MCF 10A (cell line): ENCODE measurements at regions not wholly inside any gene's neighbourhood (a gene's known extent, or its start where the extent isn't known, plus 50 kb on each side); places are given as distances from the start of the nearest gene placed in this dataset.

Experiments
- BruUV-seq: library from RNA; stranded (reverse); fragments of 400-500 nt; replicated peaks from 2 replicates; lab custom pipeline; 2021; lab: Mats Ljungman, UMichigan
- CTCF ChIA-PET: fragments of 300-600 bp; sonication (Branson Sonifier 250); formaldehyde crosslinking; extraction: SDS; loops from one replicate; lab custom pipeline; 2021; ENCODE audit warnings: antibody characterized with exemption, inconsistent platforms; lab: Yijun Ruan, JAX
- POLR2A ChIA-PET: fragments of 300-600, 350-650 bp; sonication (Branson Sonifier 250); formaldehyde crosslinking; extraction: SDS; loops from one replicate; lab custom pipeline; 2020; ENCODE audit warnings: antibody characterized with exemption, inconsistent platforms; lab: Yijun Ruan, JAX
- DNase-seq: peaks from one replicate; pipeline ENCODE4 v3.0.0-alpha.2; 2018; ENCODE audit not compliant: unreplicated experiment
- H3K27ac Mint-ChIP-seq: one replicate; pipeline ENCODE4 v1.8.0; 2022; ENCODE audit warnings: mild to moderate bottlenecking, low read depth, mixed read lengths; ENCODE audit not compliant: unreplicated experiment
- H3K27me3 Mint-ChIP-seq: one replicate; pipeline ENCODE4 v1.8.0; 2022; ENCODE audit warnings: mixed read lengths; ENCODE audit not compliant: insufficient read depth, unreplicated experiment
- H3K36me3 Mint-ChIP-seq: one replicate; pipeline ENCODE4 v1.8.0; 2022; ENCODE audit warnings: mild to moderate bottlenecking, moderate library complexity, mixed read lengths; ENCODE audit not compliant: insufficient read depth, unreplicated experiment
- H3K4me1 Mint-ChIP-seq: one replicate; pipeline ENCODE4 v1.8.0; 2022; ENCODE audit warnings: mixed read lengths; ENCODE audit not compliant: insufficient read depth, unreplicated experiment
- H3K4me3 Mint-ChIP-seq: one replicate; pipeline ENCODE4 v1.8.0; 2022; ENCODE audit warnings: mild to moderate bottlenecking, moderate library complexity, mixed read lengths; ENCODE audit not compliant: unreplicated experiment
- H3K9me3 Mint-ChIP-seq: one replicate; pipeline ENCODE4 v1.8.0; 2022; ENCODE audit warnings: mixed read lengths; ENCODE audit not compliant: unreplicated experiment
- intact Hi-C: fragments of 100-400 bp; cut with micrococcal nuclease; formaldehyde crosslinking; loops from 2 replicates; pipeline ENCODE4 v1.14.1; 2022
- TF ChIP-seq, protein P1 (sequence below): fragments of 200-600 bp; IDR thresholded peaks from one replicate; pipeline ENCODE4 v1.8.0; 2022; ENCODE audit warnings: antibody characterized with exemption, mild to moderate bottlenecking; ENCODE audit not compliant: unreplicated experiment

DNA sequence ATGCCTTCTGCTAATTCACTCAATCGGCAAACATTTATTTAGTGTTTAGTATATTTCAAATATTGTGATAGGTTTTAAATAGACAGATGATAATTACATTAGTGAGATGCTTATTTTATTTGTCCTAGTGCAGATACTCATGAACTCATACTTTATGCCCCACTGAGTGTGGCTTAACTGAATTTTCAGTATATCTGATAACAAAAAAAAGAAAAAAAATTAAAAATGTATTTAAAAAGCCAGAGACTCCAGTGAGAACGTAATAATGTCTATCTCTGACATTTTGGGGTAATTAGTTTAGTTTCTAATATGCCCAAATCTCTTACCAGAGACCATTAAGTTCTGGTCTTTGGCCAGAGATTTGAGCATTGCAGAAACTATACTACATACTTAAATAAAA, 332.6 kb upstream of the CHORDC1 start:
- Mint-ChIP-seq H3K4me1 (no peaks in the 10 kb centered on the region), H3K27ac (no peak overlapping the region), H3K4me3 (no peak overlapping the region), H3K9me3 (no peaks in the 10 kb centered on the region), H3K27me3 (no peaks in the 10 kb centered on the region), H3K36me3 (no peaks in the 10 kb centered on the region)
- TF ChIP-seq, protein P1, sequence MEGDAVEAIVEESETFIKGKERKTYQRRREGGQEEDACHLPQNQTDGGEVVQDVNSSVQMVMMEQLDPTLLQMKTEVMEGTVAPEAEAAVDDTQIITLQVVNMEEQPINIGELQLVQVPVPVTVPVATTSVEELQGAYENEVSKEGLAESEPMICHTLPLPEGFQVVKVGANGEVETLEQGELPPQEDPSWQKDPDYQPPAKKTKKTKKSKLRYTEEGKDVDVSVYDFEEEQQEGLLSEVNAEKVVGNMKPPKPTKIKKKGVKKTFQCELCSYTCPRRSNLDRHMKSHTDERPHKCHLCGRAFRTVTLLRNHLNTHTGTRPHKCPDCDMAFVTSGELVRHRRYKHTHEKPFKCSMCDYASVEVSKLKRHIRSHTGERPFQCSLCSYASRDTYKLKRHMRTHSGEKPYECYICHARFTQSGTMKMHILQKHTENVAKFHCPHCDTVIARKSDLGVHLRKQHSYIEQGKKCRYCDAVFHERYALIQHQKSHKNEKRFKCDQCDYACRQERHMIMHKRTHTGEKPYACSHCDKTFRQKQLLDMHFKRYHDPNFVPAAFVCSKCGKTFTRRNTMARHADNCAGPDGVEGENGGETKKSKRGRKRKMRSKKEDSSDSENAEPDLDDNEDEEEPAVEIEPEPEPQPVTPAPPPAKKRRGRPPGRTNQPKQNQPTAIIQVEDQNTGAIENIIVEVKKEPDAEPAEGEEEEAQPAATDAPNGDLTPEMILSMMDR, result no peak
- no peak for DNase-seq
- ChIA-PET CTCF (no interaction called here), POLR2A (no interaction called here)
- no TSS peak for BruUV-seq
- intact Hi-C loops, result no loop called here

GRCh38 chr11:90542092-90542491, 319.2 kb upstream of the CHORDC1 start:
- no peaks in the 10 kb centered on the region for H3K27me3 Mint-ChIP-seq
- CTCF ChIA-PET, result interaction anchor here (0.6 to 1.3 kb wide), 5 partner anchors 10 to 1513 kb away, joined by 3 to 5 read pairs (median 3); no protein-coding TSS in a partner anchor
- intact Hi-C loops, result no loop called here
- no peaks in the 10 kb centered on the region for H3K36me3 Mint-ChIP-seq
- no peak overlapping the region for H3K27ac Mint-ChIP-seq
- TF ChIP-seq, protein P1, result no peak
- DNase-seq, result no peak
- BruUV-seq, result no TSS peak
- no peaks in the 10 kb centered on the region for H3K4me1 Mint-ChIP-seq
- POLR2A ChIA-PET, result interaction anchor here (0.6 kb wide), 1 partner anchor 92 kb away, joined by 3 read pairs; no protein-coding TSS in a partner anchor
- no peak overlapping the region for H3K4me3 Mint-ChIP-seq
- no peaks in the 10 kb centered on the region for H3K9me3 Mint-ChIP-seq

DNA sequence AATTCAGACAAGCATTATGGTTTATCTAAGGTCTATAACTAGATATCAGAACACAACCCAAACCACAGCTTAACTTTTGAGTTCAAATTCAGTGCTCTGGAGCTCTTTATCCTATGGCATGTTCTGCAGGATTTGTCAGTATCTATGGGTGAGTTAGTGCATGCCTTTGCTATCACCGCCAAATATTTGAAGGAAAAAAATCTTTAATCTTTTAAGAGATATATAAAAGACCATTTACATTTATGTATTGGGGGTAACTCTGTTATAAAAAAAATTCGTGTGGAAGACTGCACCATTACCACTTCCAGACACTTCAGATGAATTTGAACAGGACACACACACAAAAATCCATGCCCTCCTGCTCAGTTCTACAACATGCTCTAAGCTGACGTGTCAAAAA, 313.5 kb upstream of the CHORDC1 start:
- H3K36me3 Mint-ChIP-seq, result no peaks in the 10 kb centered on the region
- intact Hi-C loops, result no loop called here
- no peaks in the 10 kb centered on the region for H3K27me3 Mint-ChIP-seq
- H3K4me3 Mint-ChIP-seq, result no peak overlapping the region
- DNase-seq, result no peak
- no peak overlapping the region for H3K27ac Mint-ChIP-seq
- H3K4me1 Mint-ChIP-seq, result no peaks in the 10 kb centered on the region
- no TSS peak for BruUV-seq
- ChIA-PET POLR2A (no interaction called here), CTCF (interaction anchor here (1.2 kb wide), 1 partner anchor 60 kb away, joined by 4 read pairs; no protein-coding TSS in a partner anchor)
- no peaks in the 10 kb centered on the region for H3K9me3 Mint-ChIP-seq
- TF ChIP-seq, protein P1, result no peak

DNA sequence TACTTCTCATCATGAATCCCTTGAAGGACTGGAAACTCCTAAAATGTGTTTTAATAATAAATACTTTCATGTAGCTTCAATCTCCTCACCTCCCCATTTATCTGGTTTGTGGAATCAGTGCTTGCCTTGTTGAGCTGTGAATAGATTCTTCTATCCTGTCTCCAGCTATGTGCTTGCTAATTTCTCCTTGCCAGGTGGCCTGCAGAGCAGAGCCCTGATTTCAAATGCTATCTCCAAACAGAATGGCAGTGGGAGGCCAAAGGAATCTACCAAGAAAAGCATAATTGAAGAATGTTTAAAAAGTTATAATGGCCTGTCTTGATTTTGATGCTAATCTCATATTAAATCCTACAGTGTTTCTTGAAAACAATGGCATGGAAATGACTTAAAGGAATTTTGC, 309.3 kb upstream of the CHORDC1 start:
- TF ChIP-seq, protein P1, result no peak
- no TSS peak for BruUV-seq
- Mint-ChIP-seq H3K4me3 (no peak overlapping the region), H3K27ac (no peak overlapping the region), H3K27me3 (no peaks in the 10 kb centered on the region), H3K4me1 (no peaks in the 10 kb centered on the region), H3K9me3 (no peaks in the 10 kb centered on the region), H3K36me3 (no peaks in the 10 kb centered on the region)
- DNase-seq, result no peak
- ChIA-PET CTCF (interaction anchor here (0.7 kb wide), 1 partner anchor 86 kb away, joined by 4 read pairs; no protein-coding TSS in a partner anchor), POLR2A (interaction anchor here (0.6 to 0.7 kb wide), 2 partner anchors 76 to 599 kb away, joined by 3 read pairs; no protein-coding TSS in a partner anchor)
- intact Hi-C loops, result no loop called here
